ENCODE measurements at regions not wholly inside any gene's neighbourhood (a gene's known extent, or its start where the extent isn't known, plus 50 kb on each side); places are given as distances from the start of the nearest gene placed in this dataset.

DNA sequence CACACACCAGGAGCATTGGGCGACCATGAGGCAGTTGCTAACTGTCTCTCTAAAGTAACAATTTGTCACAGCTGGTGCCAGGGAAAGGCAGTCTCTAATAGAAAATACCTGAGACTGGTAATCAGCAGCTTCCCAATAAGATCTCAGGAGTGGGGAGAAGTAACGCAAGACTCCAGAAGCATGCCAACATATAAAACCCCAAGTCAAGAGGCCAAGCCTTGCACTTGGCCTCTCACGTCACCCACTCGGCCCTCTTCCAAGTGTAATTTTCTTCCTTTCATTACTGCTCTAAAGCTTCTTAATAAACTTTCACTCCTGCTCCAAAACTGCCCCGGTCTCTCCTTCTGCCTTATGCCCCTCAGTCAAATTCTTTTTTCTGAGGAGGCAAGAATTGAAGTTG lies 455.6 kb upstream of the ACVR2A start:
- Histone ChIP-seq H4K20me1 (replicated peaks; ENCODE audit: insufficient read depth) (no peaks in the 10 kb centered on the region), H2AFZ (peak overlapping the region; percentile 86; the same call in 1 of the 2 replicates), H3K4me2 (no peak overlapping the region), H3F3A (replicated peaks; ENCODE audit: low read depth) (no peaks in the 10 kb centered on the region), H3K9me2 (ENCODE audit: insufficient read depth) (peaks cover 9% of the 10 kb centered on the region; the same call in 1 of the 2 replicates), H3K27ac (ENCODE audit: low read depth) (no peak overlapping the region), H3K4me1 (ENCODE audit: insufficient read depth) (no peaks in the 10 kb centered on the region), H3K27me3 (ENCODE audit: insufficient read depth) (no peaks in the 10 kb centered on the region), H3K79me2 (replicated peaks; ENCODE audit: insufficient read depth) (no peaks in the 10 kb centered on the region), H3K4me3 (no peak overlapping the region), H3K36me3 (ENCODE audit: insufficient read depth) (no peaks in the 10 kb centered on the region)
- no peak for DNase-seq (ENCODE audit: low spot score)
- Mint-ChIP-seq H3K4me1 (peaks cover 7% of the 10 kb centered on the region; the same call in 2 of the 3 replicates), H3K4me3 (no peak overlapping the region), H3K27ac (no peak overlapping the region; the same call in 1 of the 2 replicates), H3K27me3 (ENCODE audit: insufficient read depth, low read depth, poor library complexity) (peaks cover 5% of the 10 kb centered on the region), H3K9me3 (no peaks in the 10 kb centered on the region), H3K36me3 (ENCODE audit: low read depth) (no peaks in the 10 kb centered on the region)
- TF ChIP-seq, protein P1, sequence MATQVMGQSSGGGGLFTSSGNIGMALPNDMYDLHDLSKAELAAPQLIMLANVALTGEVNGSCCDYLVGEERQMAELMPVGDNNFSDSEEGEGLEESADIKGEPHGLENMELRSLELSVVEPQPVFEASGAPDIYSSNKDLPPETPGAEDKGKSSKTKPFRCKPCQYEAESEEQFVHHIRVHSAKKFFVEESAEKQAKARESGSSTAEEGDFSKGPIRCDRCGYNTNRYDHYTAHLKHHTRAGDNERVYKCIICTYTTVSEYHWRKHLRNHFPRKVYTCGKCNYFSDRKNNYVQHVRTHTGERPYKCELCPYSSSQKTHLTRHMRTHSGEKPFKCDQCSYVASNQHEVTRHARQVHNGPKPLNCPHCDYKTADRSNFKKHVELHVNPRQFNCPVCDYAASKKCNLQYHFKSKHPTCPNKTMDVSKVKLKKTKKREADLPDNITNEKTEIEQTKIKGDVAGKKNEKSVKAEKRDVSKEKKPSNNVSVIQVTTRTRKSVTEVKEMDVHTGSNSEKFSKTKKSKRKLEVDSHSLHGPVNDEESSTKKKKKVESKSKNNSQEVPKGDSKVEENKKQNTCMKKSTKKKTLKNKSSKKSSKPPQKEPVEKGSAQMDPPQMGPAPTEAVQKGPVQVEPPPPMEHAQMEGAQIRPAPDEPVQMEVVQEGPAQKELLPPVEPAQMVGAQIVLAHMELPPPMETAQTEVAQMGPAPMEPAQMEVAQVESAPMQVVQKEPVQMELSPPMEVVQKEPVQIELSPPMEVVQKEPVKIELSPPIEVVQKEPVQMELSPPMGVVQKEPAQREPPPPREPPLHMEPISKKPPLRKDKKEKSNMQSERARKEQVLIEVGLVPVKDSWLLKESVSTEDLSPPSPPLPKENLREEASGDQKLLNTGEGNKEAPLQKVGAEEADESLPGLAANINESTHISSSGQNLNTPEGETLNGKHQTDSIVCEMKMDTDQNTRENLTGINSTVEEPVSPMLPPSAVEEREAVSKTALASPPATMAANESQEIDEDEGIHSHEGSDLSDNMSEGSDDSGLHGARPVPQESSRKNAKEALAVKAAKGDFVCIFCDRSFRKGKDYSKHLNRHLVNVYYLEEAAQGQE (IDR thresholded peaks at IDR 0.05; ENCODE audit: unreplicated experiment) = no peak
- TF ChIP-seq POLR2AphosphoS5 (IDR thresholded peaks at IDR 0.05; ENCODE audit: low read depth) (no peak), ZNF114 (CRISPR knock-in tag; IDR thresholded peaks at IDR 0.05) (no peak), STAT1 (IDR thresholded peaks at IDR 0.05; ENCODE audit: unreplicated experiment) (no peak), EZH2phosphoT487 (IDR thresholded peaks at IDR 0.05; ENCODE audit: unreplicated experiment) (no peak), CREB1 (CRISPR knock-in tag; IDR thresholded peaks at IDR 0.05; ENCODE audit: low read depth) (no peak), JUNB (IDR thresholded peaks at IDR 0.05; ENCODE audit: unreplicated experiment) (no peak), ZNF331 (CRISPR knock-in tag; IDR thresholded peaks at IDR 0.05; ENCODE audit: low read depth) (no peak), NANOG (IDR thresholded peaks at IDR 0.05; ENCODE audit: borderline replicate concordance) (no peak)
- TF ChIP-seq, protein P2, sequence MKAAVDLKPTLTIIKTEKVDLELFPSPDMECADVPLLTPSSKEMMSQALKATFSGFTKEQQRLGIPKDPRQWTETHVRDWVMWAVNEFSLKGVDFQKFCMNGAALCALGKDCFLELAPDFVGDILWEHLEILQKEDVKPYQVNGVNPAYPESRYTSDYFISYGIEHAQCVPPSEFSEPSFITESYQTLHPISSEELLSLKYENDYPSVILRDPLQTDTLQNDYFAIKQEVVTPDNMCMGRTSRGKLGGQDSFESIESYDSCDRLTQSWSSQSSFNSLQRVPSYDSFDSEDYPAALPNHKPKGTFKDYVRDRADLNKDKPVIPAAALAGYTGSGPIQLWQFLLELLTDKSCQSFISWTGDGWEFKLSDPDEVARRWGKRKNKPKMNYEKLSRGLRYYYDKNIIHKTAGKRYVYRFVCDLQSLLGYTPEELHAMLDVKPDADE (IDR thresholded peaks at IDR 0.05) = no peak
- TF ChIP-seq, protein P3, sequence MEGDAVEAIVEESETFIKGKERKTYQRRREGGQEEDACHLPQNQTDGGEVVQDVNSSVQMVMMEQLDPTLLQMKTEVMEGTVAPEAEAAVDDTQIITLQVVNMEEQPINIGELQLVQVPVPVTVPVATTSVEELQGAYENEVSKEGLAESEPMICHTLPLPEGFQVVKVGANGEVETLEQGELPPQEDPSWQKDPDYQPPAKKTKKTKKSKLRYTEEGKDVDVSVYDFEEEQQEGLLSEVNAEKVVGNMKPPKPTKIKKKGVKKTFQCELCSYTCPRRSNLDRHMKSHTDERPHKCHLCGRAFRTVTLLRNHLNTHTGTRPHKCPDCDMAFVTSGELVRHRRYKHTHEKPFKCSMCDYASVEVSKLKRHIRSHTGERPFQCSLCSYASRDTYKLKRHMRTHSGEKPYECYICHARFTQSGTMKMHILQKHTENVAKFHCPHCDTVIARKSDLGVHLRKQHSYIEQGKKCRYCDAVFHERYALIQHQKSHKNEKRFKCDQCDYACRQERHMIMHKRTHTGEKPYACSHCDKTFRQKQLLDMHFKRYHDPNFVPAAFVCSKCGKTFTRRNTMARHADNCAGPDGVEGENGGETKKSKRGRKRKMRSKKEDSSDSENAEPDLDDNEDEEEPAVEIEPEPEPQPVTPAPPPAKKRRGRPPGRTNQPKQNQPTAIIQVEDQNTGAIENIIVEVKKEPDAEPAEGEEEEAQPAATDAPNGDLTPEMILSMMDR (conservative IDR thresholded peaks at IDR 0.05; ENCODE audit: low read depth in 2 of 2) = no peak
- no peak for ATAC-seq

Data from GM23338 (cell line).